H9 (cell line): ENCODE measurements at regions not wholly inside any gene's neighbourhood (a gene's known extent, or its start where the extent isn't known, plus 50 kb on each side); places are given as distances from the start of the nearest gene placed in this dataset.
"Not testable (repeated sequence)": the region's sequence is repeated elsewhere in the genome, so short reads cannot be mapped to it uniquely, and the experiment has no call there.

Experiments
- DNase-seq: peaks from one replicate; pipeline ENCODE4 v3.0.0-alpha.2; 2017
- H2AFZ ChIP-seq: one replicate; pipeline ENCODE4 v1.6.1; 2013; ENCODE audit warnings: mild to moderate bottlenecking, low read length, control low read depth, moderate library complexity
- H2AK5ac ChIP-seq: 2 replicates; pipeline ENCODE4 v1.6.1; 2013; ENCODE audit warnings: low read length, control low read depth, mixed read lengths; ENCODE audit not compliant: insufficient read length
- H2BK120ac ChIP-seq: one replicate; pipeline ENCODE4 v1.6.1; 2013; ENCODE audit warnings: low read depth, mild to moderate bottlenecking, low read length, control low read depth, inconsistent platforms; ENCODE audit not compliant: poor library complexity, severe bottlenecking
- H2BK12ac ChIP-seq: 2 replicates; pipeline ENCODE4 v1.6.1; 2013; ENCODE audit warnings: low read length, control low read depth, mixed read lengths, low read depth; ENCODE audit not compliant: insufficient read length
- H2BK15ac ChIP-seq: 2 replicates; pipeline ENCODE4 v1.6.1; 2013; ENCODE audit warnings: low read depth, low read length, control low read depth
- H2BK20ac ChIP-seq: one replicate; pipeline ENCODE4 v1.6.1; 2013; ENCODE audit warnings: low read depth, mild to moderate bottlenecking, low read length, control low read depth, inconsistent platforms; ENCODE audit not compliant: poor library complexity, severe bottlenecking
- H2BK5ac ChIP-seq: 2 replicates; pipeline ENCODE4 v1.6.1; 2013; ENCODE audit warnings: low read length, control low read depth, mixed read lengths; ENCODE audit not compliant: insufficient read length
- H3K14ac ChIP-seq: 2 replicates; pipeline ENCODE4 v1.6.1; 2013; ENCODE audit warnings: low read length, control low read depth; ENCODE audit not compliant: insufficient read depth
- H3K18ac ChIP-seq: 2 replicates; pipeline ENCODE4 v1.6.1; 2013; ENCODE audit warnings: low read depth, mild to moderate bottlenecking, mixed read lengths, low read length, control low read depth; ENCODE audit not compliant: insufficient read length
- H3K23ac ChIP-seq: 2 replicates; pipeline ENCODE4 v1.6.1; 2013; ENCODE audit warnings: low read length, control low read depth, mixed read lengths, low read depth; ENCODE audit not compliant: insufficient read length
- H3K23me2 ChIP-seq: 2 replicates; pipeline ENCODE4 v1.6.1; 2013; ENCODE audit warnings: low read depth, mild to moderate bottlenecking, mixed read lengths, low read length, control low read depth; ENCODE audit not compliant: insufficient read length, poor library complexity, severe bottlenecking
- H3K27ac ChIP-seq: 2 replicates; pipeline ENCODE4 v1.5.1; 2013; ENCODE audit warnings: low read length, control low read depth, mixed read lengths, low read depth; ENCODE audit not compliant: insufficient read length
- H3K27me3 ChIP-seq: 2 replicates; pipeline ENCODE4 v1.6.1; 2013; ENCODE audit warnings: low read length, control low read depth, inconsistent platforms; ENCODE audit not compliant: insufficient read depth
- H3K4ac ChIP-seq: 2 replicates; pipeline ENCODE4 v1.6.1; 2013; ENCODE audit warnings: low read depth, mild to moderate bottlenecking, control low read depth, inconsistent platforms, low read length, moderate library complexity
- H3K4me1 ChIP-seq: 2 replicates; pipeline ENCODE4 v1.6.1; 2013; ENCODE audit warnings: low read length, control low read depth, inconsistent platforms; ENCODE audit not compliant: insufficient read depth
- H3K4me2 ChIP-seq: 2 replicates; pipeline ENCODE4 v1.6.1; 2013; ENCODE audit warnings: low read length, control low read depth, mixed read lengths; ENCODE audit not compliant: insufficient read length, insufficient read depth
- H3K56ac ChIP-seq: 2 replicates; pipeline ENCODE4 v1.6.1; 2013; ENCODE audit warnings: low read depth, mild to moderate bottlenecking, mixed read lengths, low read length, control low read depth; ENCODE audit not compliant: insufficient read length
- H3K79me1 ChIP-seq: 2 replicates; pipeline ENCODE4 v1.6.1; 2013; ENCODE audit warnings: low read depth, mild to moderate bottlenecking, moderate library complexity, low read length, control low read depth, inconsistent platforms; ENCODE audit not compliant: insufficient read depth, poor library complexity, severe bottlenecking
- H3K79me2 ChIP-seq: 2 replicates; pipeline ENCODE4 v1.6.1; 2013; ENCODE audit warnings: low read length, control low read depth, inconsistent platforms; ENCODE audit not compliant: insufficient read depth
- H3K9ac ChIP-seq: 2 replicates; pipeline ENCODE4 v1.6.1; 2013; ENCODE audit warnings: low read length, control low read depth, mixed read lengths; ENCODE audit not compliant: insufficient read length; ENCODE audit errors: extremely low read depth
- H3K9me3 ChIP-seq: one replicate; pipeline ENCODE4 v1.6.1; 2013; ENCODE audit warnings: low read depth, low read length, inconsistent platforms; ENCODE audit not compliant: control insufficient read depth
- H3T11ph ChIP-seq: one replicate; pipeline ENCODE4 v1.6.1; 2013; ENCODE audit warnings: mild to moderate bottlenecking, low read length, control low read depth, inconsistent platforms
- H4K20me1 ChIP-seq: one replicate; pipeline ENCODE4 v1.6.1; 2013; ENCODE audit not compliant: control insufficient read depth, insufficient read length, insufficient read depth
- H4K5ac ChIP-seq: 2 replicates; pipeline ENCODE4 v1.6.1; 2013; ENCODE audit warnings: low read depth, mild to moderate bottlenecking, mixed read lengths, low read length, control low read depth; ENCODE audit not compliant: insufficient read length
- H4K8ac ChIP-seq: replicated peaks from 2 replicates; pipeline ENCODE4 v1.6.1; 2013; ENCODE audit warnings: low read length, control low read depth, mixed read lengths, low read depth; ENCODE audit not compliant: insufficient read length
- H4K91ac ChIP-seq: 2 replicates; pipeline ENCODE4 v1.6.1; 2013; ENCODE audit warnings: low read depth, mild to moderate bottlenecking, moderate library complexity, mixed read lengths, low read length, control low read depth; ENCODE audit not compliant: insufficient read length
- H3K27ac Mint-ChIP-seq, 3 experiments: 2 replicates in 2 of 3; 3 replicates in 1 of 3; pipeline ENCODE4 v1.8.0; 2020 to 2021; ENCODE audit warnings: mixed read lengths in 3 of 3, mild to moderate bottlenecking in 1 of 3, moderate library complexity in 1 of 3
- H3K27me3 Mint-ChIP-seq: 2 replicates; pipeline ENCODE4 v1.8.0; 2021; ENCODE audit warnings: low read depth, mild to moderate bottlenecking, moderate library complexity, mixed read lengths
- H3K36me3 Mint-ChIP-seq, 3 experiments: 2 replicates in 2 of 3; 3 replicates in 1 of 3; pipeline ENCODE4 v1.8.0; 2020 to 2021; ENCODE audit warnings: low read depth in 3 of 3, mixed read lengths in 3 of 3; ENCODE audit not compliant: insufficient read depth in 1 of 3
- H3K4me1 Mint-ChIP-seq, 2 experiments: 2 replicates each; pipeline ENCODE4 v1.8.0; 2020; ENCODE audit warnings: mixed read lengths in 2 of 2
- H3K4me3 Mint-ChIP-seq, 2 experiments: 2 replicates in 1 of 2; 3 replicates in 1 of 2; pipeline ENCODE4 v1.8.0; 2020 to 2021; ENCODE audit warnings: mild to moderate bottlenecking in 2 of 2, mixed read lengths in 2 of 2, moderate library complexity in 1 of 2
- H3K9me3 Mint-ChIP-seq, 2 experiments: 2 replicates in 1 of 2; 3 replicates in 1 of 2; pipeline ENCODE4 v1.8.0; 2020; ENCODE audit warnings: mild to moderate bottlenecking in 2 of 2, mixed read lengths in 2 of 2, moderate library complexity in 1 of 2
- WGBS: extraction: QIAGEN DNeasy Blood & Tissue Kit; methylation state at CpG from one replicate; pipeline ENCODE4 v1.1.7; 2013; ENCODE audit warnings: missing lambda C conversion rate, low lambda C conversion rate, mixed read lengths; ENCODE audit not compliant: insufficient read length; ENCODE audit errors: extremely low coverage; 5-methylcytosine and 5-hydroxymethylcytosine counted together
- TF ChIP-seq, protein P1 (sequence below): fragments of 200-600 bp; sonication (generic); conservative IDR thresholded peaks from 3 replicates; pipeline ENCODE4 v1.8.0; 2021; ENCODE audit warnings: antibody characterized with exemption, mild to moderate bottlenecking

DNA sequence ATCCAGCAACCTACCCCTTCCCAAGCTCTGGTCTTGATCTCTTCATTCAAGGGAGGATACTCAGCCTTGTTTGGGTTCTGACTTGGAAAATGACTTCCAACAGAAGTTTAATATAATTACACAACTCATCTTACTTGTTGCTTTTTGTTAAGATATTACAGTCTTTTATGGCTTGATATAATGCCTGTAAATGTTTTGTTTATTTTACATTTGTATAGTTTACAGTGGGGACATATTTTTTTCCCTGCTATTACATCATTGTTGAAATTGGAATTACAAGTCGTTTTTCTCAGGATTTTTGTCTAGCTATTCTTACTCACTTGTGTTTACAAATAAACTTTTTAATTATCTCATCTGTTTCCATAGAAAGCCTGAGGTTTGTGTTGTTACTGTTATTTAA, 436.0 kb downstream of the CNTNAP4 start:
- H3K18ac ChIP-seq, result no peak overlapping the region
- no peak overlapping the region for H2BK5ac ChIP-seq
- no peak overlapping the region for H2BK15ac ChIP-seq
- no peaks in the 10 kb centered on the region for H3K9me3 ChIP-seq
- H4K8ac ChIP-seq, result no peak overlapping the region
- H3K27ac ChIP-seq, result no peak overlapping the region
- H4K91ac ChIP-seq, result no peak overlapping the region
- no peak overlapping the region for H4K5ac ChIP-seq
- no CpG with 5 or more reads among the region's 1 CpG for WGBS
- H3K36me3 Mint-ChIP-seq, result 0 out of 7 replicates have a peak, but pooled peaks cover 0 to 5% (median 0%) of the 10 kb centered on the region in 3 experiments
- H3K79me2 ChIP-seq, result no peaks in the 10 kb centered on the region
- TF ChIP-seq, protein P1, sequence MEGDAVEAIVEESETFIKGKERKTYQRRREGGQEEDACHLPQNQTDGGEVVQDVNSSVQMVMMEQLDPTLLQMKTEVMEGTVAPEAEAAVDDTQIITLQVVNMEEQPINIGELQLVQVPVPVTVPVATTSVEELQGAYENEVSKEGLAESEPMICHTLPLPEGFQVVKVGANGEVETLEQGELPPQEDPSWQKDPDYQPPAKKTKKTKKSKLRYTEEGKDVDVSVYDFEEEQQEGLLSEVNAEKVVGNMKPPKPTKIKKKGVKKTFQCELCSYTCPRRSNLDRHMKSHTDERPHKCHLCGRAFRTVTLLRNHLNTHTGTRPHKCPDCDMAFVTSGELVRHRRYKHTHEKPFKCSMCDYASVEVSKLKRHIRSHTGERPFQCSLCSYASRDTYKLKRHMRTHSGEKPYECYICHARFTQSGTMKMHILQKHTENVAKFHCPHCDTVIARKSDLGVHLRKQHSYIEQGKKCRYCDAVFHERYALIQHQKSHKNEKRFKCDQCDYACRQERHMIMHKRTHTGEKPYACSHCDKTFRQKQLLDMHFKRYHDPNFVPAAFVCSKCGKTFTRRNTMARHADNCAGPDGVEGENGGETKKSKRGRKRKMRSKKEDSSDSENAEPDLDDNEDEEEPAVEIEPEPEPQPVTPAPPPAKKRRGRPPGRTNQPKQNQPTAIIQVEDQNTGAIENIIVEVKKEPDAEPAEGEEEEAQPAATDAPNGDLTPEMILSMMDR, result no peak
- peaks cover 0 to 7% of the 10 kb centered on the region in 2 experiments; a peak in 2 of 4 replicates for H3K4me1 Mint-ChIP-seq
- no peak overlapping the region for H3K27ac Mint-ChIP-seq
- H4K20me1 ChIP-seq, result no peaks in the 10 kb centered on the region
- H3K4me3 Mint-ChIP-seq, result no peak overlapping the region
- H2BK12ac ChIP-seq, result no peak overlapping the region
- H3K56ac ChIP-seq, result no peak overlapping the region
- H2BK20ac ChIP-seq, result no peak overlapping the region
- H2AFZ ChIP-seq, result no peak overlapping the region
- H2AK5ac ChIP-seq, result no peak overlapping the region
- H3K79me1 ChIP-seq, result no peaks in the 10 kb centered on the region
- no peak overlapping the region for H3T11ph ChIP-seq
- DNase-seq, result no peak
- peaks cover 3 to 4% of the 10 kb centered on the region in 2 experiments; a peak in 2 of 5 replicates for H3K9me3 Mint-ChIP-seq
- no peaks in the 10 kb centered on the region for H3K4me1 ChIP-seq
- H3K14ac ChIP-seq, result no peak overlapping the region
- H2BK120ac ChIP-seq, result no peak overlapping the region
- H3K23ac ChIP-seq, result no peak overlapping the region
- H3K27me3 Mint-ChIP-seq, result no peaks in the 10 kb centered on the region
- H3K23me2 ChIP-seq, result no peaks in the 10 kb centered on the region
- H3K27me3 ChIP-seq, result no peaks in the 10 kb centered on the region
- H3K9ac ChIP-seq, result no peak overlapping the region
- no peak overlapping the region for H3K4ac ChIP-seq
- H3K4me2 ChIP-seq, result no peak overlapping the region

DNA sequence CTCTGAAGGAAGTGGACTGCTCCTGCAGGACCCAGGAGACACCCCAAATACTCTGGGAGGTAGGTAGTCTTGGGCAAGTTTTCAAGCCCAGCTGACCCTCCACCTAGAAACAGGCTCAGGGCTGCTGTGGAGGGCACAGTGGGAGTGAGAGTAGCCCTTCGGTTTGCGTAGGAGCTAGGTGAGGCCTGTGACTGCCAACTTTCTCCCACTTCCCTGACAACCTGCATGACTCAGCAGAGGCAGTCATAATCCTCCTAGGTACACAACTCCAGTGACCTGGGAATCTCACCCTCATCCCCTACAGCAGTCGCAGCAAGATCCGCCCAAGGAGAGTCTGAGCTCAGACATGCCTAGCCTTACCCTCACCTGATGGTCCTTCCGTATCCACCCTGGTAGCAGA, 439.1 kb downstream of the CNTNAP4 start:
- not testable (repeated sequence) for H3K23me2 ChIP-seq, H3K9me3 Mint-ChIP-seq, H3K27me3 Mint-ChIP-seq, H3K79me1 ChIP-seq, H2BK12ac ChIP-seq, H3K18ac ChIP-seq, H4K5ac ChIP-seq, H3T11ph ChIP-seq, H2BK5ac ChIP-seq, H4K20me1 ChIP-seq, H2AFZ ChIP-seq, H2BK15ac ChIP-seq, H3K4me1 Mint-ChIP-seq, H3K4me2 ChIP-seq, H3K4ac ChIP-seq, H3K4me3 Mint-ChIP-seq, H3K36me3 Mint-ChIP-seq, H2BK120ac ChIP-seq, DNase-seq, H3K56ac ChIP-seq, H3K4me1 ChIP-seq, H2BK20ac ChIP-seq, H3K27me3 ChIP-seq, H2AK5ac ChIP-seq, H4K91ac ChIP-seq, H3K14ac ChIP-seq, H3K27ac ChIP-seq, H3K9me3 ChIP-seq, H3K23ac ChIP-seq, H3K9ac ChIP-seq, H4K8ac ChIP-seq, H3K79me2 ChIP-seq
- H3K27ac Mint-ChIP-seq, result 0 out of 7 replicates have a peak overlapping the region, but pooled peaks of 1 of the 3 experiments have one; percentile 17
- no CpG with 5 or more reads among the region's 5 CpGs for WGBS
